ENCODE measurements at regions not wholly inside any gene's neighbourhood (a gene's known extent, or its start where the extent isn't known, plus 50 kb on each side); places are given as distances from the start of the nearest gene placed in this dataset.

DNA sequence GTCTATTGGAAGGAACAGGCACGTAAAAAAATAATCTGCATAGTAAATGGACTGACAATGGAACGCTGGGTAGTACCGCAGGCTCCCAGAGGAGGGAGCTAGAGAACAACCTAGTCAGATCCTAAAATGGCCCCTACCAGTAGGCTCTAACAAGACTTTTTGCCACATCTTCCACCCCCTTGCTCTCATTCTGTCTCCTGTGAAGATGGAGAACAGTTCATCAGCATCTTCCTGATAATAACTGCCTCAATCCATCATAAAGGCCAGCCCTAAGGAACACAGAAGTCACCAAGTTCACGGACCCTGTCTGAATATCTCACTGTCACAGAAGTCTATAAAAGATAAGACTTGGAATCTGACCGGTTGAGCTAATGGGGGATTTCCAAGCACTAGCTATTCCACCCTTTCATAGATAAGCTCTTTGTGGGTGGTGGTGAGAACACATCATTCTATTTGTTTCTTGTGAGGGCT lies 133.4 kb downstream of the SLC1A3 start:
- peak; percentile 91 for TF ChIP-seq CTCF (IDR thresholded peaks at IDR 0.05)
- no peak for TF ChIP-seq ZFX (IDR thresholded peaks at IDR 0.05; ENCODE audit: borderline replicate concordance)
